SK-N-SH (cell line): ENCODE measurements at regions not wholly inside any gene's neighbourhood (a gene's known extent, or its start where the extent isn't known, plus 50 kb on each side); places are given as distances from the start of the nearest gene placed in this dataset.

Experiments used
- CTCF ChIA-PET: fragments of 300-600, 350-600 bp; formaldehyde crosslinking; extraction: SDS; loops from one replicate; lab custom pipeline; 2021; lab: Yijun Ruan, JAX
- POLR2A ChIA-PET: fragments of 350-600 bp; sonication (Branson Sonifier 250); formaldehyde crosslinking; extraction: SDS; loops from one replicate; lab custom pipeline; 2020; ENCODE audit warnings: antibody characterized with exemption, inconsistent platforms; lab: Yijun Ruan, JAX
- DNase-seq: peaks from one replicate; pipeline ENCODE4 v3.0.0; 2012
- H2AFZ ChIP-seq: fragments of 200-600 bp; sonication (generic); 2 replicates; pipeline ENCODE4 v1.8.1; 2016; ENCODE audit warnings: antibody characterized with exemption, mild to moderate bottlenecking, low read depth
- H3F3A ChIP-seq: fragments of 200-600 bp; sonication (generic); replicated peaks from 2 replicates; pipeline ENCODE3; 2016; ENCODE audit warnings: antibody characterized with exemption, mild to moderate bottlenecking; ENCODE audit not compliant: insufficient read depth
- H3K27ac ChIP-seq, 2 experiments: fragments of 200-500 bp in 1 of 2; fragments of 200-600 bp in 1 of 2; sonication (Bioruptor generic) in 1 of 2; sonication (generic), shearing (Covaris generic) in 1 of 2; 2 replicates each; pipeline versions ENCODE4 v1.5.1 to v1.6.1; 2014 to 2016; ENCODE audit warnings: low read depth in 2 of 2, inconsistent platforms in 1 of 2, low read length in 1 of 2, mild to moderate bottlenecking in 1 of 2, mixed read lengths in 1 of 2
- H3K27me3 ChIP-seq: fragments of 200-600 bp; sonication (generic), shearing (Covaris generic); 2 replicates; pipeline ENCODE4 v1.6.1; 2016; ENCODE audit warnings: mixed run types; ENCODE audit not compliant: insufficient read depth
- H3K36me3 ChIP-seq, 2 experiments: fragments of 200-500 bp in 1 of 2; fragments of 200-600 bp in 1 of 2; sonication (Bioruptor generic) in 1 of 2; sonication (generic) in 1 of 2; replicated peaks in 1 of 2; 2 replicates each; pipeline versions ENCODE3 to v1.5.1; 2014 to 2016; ENCODE audit warnings: low read length in 1 of 2, mild to moderate bottlenecking in 1 of 2; ENCODE audit not compliant: insufficient read depth in 2 of 2, control insufficient read depth in 1 of 2
- H3K4me1 ChIP-seq, 2 experiments: fragments of 200-500 bp in 1 of 2; fragments of 200-600 bp in 1 of 2; sonication (Bioruptor generic) in 1 of 2; sonication (generic), shearing (Covaris generic) in 1 of 2; 2 replicates each; pipeline versions ENCODE4 v1.5.1 to v1.6.1; 2014 to 2016; ENCODE audit warnings: low read depth in 1 of 2, low read length in 1 of 2, mixed run types in 1 of 2; ENCODE audit not compliant: insufficient read depth in 2 of 2, control insufficient read depth in 1 of 2
- H3K4me2 ChIP-seq: fragments of 200-600 bp; sonication (generic), shearing (Covaris generic); 2 replicates; pipeline ENCODE4 v1.6.1; 2017; ENCODE audit warnings: mixed run types
- H3K4me3 ChIP-seq, 2 experiments: fragments of 200-500 bp in 1 of 2; fragments of 200-600 bp in 1 of 2; sonication (Bioruptor generic) in 1 of 2; sonication (generic), shearing (Covaris generic) in 1 of 2; 2 replicates each; pipeline versions ENCODE4 v1.5.1 to v1.8.1; 2014 to 2016; ENCODE audit warnings: low read depth in 2 of 2, inconsistent platforms in 1 of 2, low read length in 1 of 2, mild to moderate bottlenecking in 1 of 2, mixed read lengths in 1 of 2, moderate library complexity in 1 of 2
- H3K79me2 ChIP-seq: fragments of 200-600 bp; sonication (generic); 2 replicates; pipeline ENCODE4 v1.8.1; 2017; ENCODE audit warnings: mild to moderate bottlenecking; ENCODE audit not compliant: insufficient read depth
- H3K9ac ChIP-seq: fragments of 200-600 bp; sonication (generic); 2 replicates; pipeline ENCODE4 v1.6.1; 2017; ENCODE audit warnings: mixed run types
- H3K9me2 ChIP-seq: fragments of 200-600 bp; sonication (generic); 2 replicates; pipeline ENCODE4 v1.6.1; 2017; ENCODE audit warnings: mixed run types
- H3K9me3 ChIP-seq: fragments of 200-600 bp; sonication (generic); 2 replicates; pipeline ENCODE4 v1.6.1; 2017; ENCODE audit warnings: mixed run types, mild to moderate bottlenecking, moderate library complexity
- H4K20me1 ChIP-seq: fragments of 200-600 bp; sonication (generic); 2 replicates; pipeline ENCODE4 v1.6.1; 2017; ENCODE audit warnings: mild to moderate bottlenecking, mixed run types; ENCODE audit not compliant: insufficient read depth
- FOSL2 ChIP-seq: IDR thresholded peaks from 2 replicates; pipeline ENCODE4 v1.4.0; 2012; ENCODE audit warnings: low read depth, mild to moderate bottlenecking, moderate library complexity, borderline replicate concordance
- FOXM1 ChIP-seq: IDR thresholded peaks from 2 replicates; pipeline ENCODE4 v1.4.0; 2012; ENCODE audit warnings: low read depth, mild to moderate bottlenecking
- MEF2A ChIP-seq: IDR thresholded peaks from 2 replicates; pipeline ENCODE4 v1.4.0; 2012; ENCODE audit warnings: low read depth, borderline replicate concordance
- MXI1 ChIP-seq: IDR thresholded peaks from 2 replicates; pipeline ENCODE4 v1.6.1; 2012; ENCODE audit warnings: mild to moderate bottlenecking, low read depth, low read length, improper control_type of control experiment
- NFIC ChIP-seq: IDR thresholded peaks from 2 replicates; pipeline ENCODE4 v1.4.0; 2012; ENCODE audit warnings: borderline replicate concordance
- POLR2AphosphoS5 ChIP-seq: IDR thresholded peaks from 2 replicates; pipeline ENCODE4 v1.6.1; 2012; ENCODE audit warnings: low read depth, low read length
- REST ChIP-seq: IDR thresholded peaks from 2 replicates; pipeline ENCODE4 v1.6.1; 2012; ENCODE audit warnings: mild to moderate bottlenecking, low read depth, low read length, moderate library complexity
- RFX5 ChIP-seq: IDR thresholded peaks from 2 replicates; pipeline ENCODE4 v1.6.1; 2012; ENCODE audit warnings: mild to moderate bottlenecking, improper control_type of control experiment, low read length
- WGBS: methylation state at CpG from one replicate; pipeline ENCODE4 v1.1.6; 2017; ENCODE audit warnings: low lambda C conversion rate; 5-methylcytosine and 5-hydroxymethylcytosine counted together

DNA sequence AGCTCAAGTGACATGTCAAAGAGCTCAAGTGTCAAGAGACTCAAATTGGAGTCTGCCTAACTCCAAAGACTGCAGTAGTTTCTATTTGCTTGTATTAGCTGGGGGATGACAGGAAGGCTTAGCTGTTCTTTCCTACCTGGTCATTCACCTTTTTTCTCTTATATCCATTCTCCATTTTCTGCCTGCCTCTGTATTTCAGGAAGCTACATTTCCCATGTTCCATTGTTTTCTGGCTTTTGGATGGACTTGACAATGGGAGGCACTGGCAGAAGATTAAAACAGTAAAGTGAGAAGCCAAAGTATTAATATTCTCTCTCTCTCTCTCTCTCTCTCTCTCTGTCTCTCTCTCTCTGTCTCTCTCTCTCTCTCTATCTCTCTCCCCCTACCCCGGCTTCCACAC, 135.7 kb upstream of the ADAMTS18 start:
- H3K4me2 ChIP-seq, result no peak overlapping the region
- POLR2A ChIA-PET, result no interaction called here
- no peaks in the 10 kb centered on the region for H3K9me3 ChIP-seq
- DNase-seq, result no peak
- no peaks in the 10 kb centered on the region for H3K79me2 ChIP-seq
- H3K27ac ChIP-seq, result no peak overlapping the region
- no peaks in the 10 kb centered on the region for H3K4me1 ChIP-seq
- H4K20me1 ChIP-seq, result no peaks in the 10 kb centered on the region
- H2AFZ ChIP-seq, result no peak overlapping the region
- H3F3A ChIP-seq, result no peaks in the 10 kb centered on the region
- WGBS, result 5% methylated on average over 1 of the region's 1 CpG
- no peaks in the 10 kb centered on the region for H3K9me2 ChIP-seq
- no peaks in the 10 kb centered on the region for H3K36me3 ChIP-seq
- no peaks in the 10 kb centered on the region for H3K27me3 ChIP-seq
- CTCF ChIA-PET, result interaction anchor here (0.7 to 4.6 kb wide), 4 partner anchors 9 to 338 kb away, joined by 3 to 47 read pairs (median 6); no protein-coding TSS in a partner anchor
- no peak overlapping the region for H3K4me3 ChIP-seq
- no peak overlapping the region for H3K9ac ChIP-seq
- no peak for TF ChIP-seq MEF2A
- no peak for TF ChIP-seq MXI1
- no peak for TF ChIP-seq REST
- no peak for TF ChIP-seq FOSL2
- no peak for TF ChIP-seq NFIC

GRCh38 chr16:77571115-77571862, 136.5 kb upstream of the ADAMTS18 start:
- ChIA-PET POLR2A (no interaction called here), CTCF (interaction anchor here (0.7 to 4.6 kb wide), 5 partner anchors 9 to 339 kb away, joined by 3 to 47 read pairs (median 3); no protein-coding TSS in a partner anchor)

More at GRCh38 chr16:77571115-77571862, 136.5 kb upstream of the ADAMTS18 start:
- Histone ChIP-seq H3F3A (no peaks in the 10 kb centered on the region), H2AFZ (no peak overlapping the region), H4K20me1 (no peaks in the 10 kb centered on the region), H3K9ac (no peak overlapping the region), H3K4me3 (no peak overlapping the region), H3K79me2 (no peaks in the 10 kb centered on the region), H3K27ac (no peak overlapping the region), H3K4me2 (no peak overlapping the region), H3K4me1 (no peaks in the 10 kb centered on the region), H3K27me3 (no peaks in the 10 kb centered on the region), H3K36me3 (no peaks in the 10 kb centered on the region), H3K9me2 (no peaks in the 10 kb centered on the region), H3K9me3 (no peaks in the 10 kb centered on the region)
- TF ChIP-seq FOXM1 (no peak), POLR2AphosphoS5 (no peak), RFX5 (no peak)
- no peak for DNase-seq
- 22% methylated on average over 4 of the region's 4 CpGs for WGBS
